ENCODE measurements at regions not wholly inside any gene's neighbourhood (a gene's known extent, or its start where the extent isn't known, plus 50 kb on each side); places are given as distances from the start of the nearest gene placed in this dataset.

DNA sequence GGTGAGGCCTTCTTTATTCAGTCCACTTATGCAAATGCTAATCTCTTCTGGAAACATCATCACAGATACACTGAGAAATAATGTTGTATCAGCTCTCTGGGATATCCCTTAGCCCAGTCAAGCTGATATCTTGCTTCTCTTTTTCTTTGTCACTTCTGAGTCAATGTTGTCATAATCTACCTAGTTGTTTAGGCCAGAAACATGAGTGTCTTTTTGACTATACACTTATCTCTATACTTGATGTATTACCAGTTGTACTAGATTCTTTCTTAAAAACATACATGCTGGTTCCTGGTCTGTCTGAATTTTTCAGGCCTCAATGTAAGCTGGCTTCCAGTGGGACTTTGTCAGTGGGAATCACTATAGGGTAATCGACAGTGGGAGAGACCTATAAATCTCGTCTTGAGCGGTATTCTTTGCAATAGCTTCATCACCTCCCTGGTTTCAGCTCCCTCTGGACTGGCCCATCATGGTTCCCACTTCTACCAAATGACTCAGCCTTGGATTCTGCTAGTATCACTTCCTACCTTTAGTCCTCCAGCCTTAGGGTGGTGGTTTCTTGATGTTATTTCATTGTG, 135.2 kb upstream of the CYYR1 start:
- Histone ChIP-seq H3K4me3 (ENCODE audit: control insufficient read depth in 2 of 3, extremely low read depth in 1 of 3, insufficient read depth in 2 of 3, low read depth in 1 of 3, low read length in 3 of 3) (no peak overlapping the region), H3K79me2 (ENCODE audit: control insufficient read depth, insufficient read depth, low read length) (no peaks in the 10 kb centered on the region), H3K36me3 (ENCODE audit: control insufficient read depth in 2 of 2, extremely low read depth in 1 of 2, insufficient read depth in 2 of 2, low read length in 2 of 2) (no peaks in the 10 kb centered on the region), H2AFZ (ENCODE audit: control insufficient read depth, low read length) (no peak overlapping the region), H4K20me1 (ENCODE audit: control insufficient read depth, extremely low read depth, insufficient read depth, low read length) (no peaks in the 10 kb centered on the region), H3K4me1 (ENCODE audit: control insufficient read depth, extremely low read depth, insufficient read depth, low read length) (no peaks in the 10 kb centered on the region), H3K4me2 (ENCODE audit: control insufficient read depth, extremely low read depth, insufficient read depth, low read depth, low read length) (no peak overlapping the region), H3K9me1 (ENCODE audit: control insufficient read depth, extremely low read depth, insufficient read depth, low read length) (no peaks in the 10 kb centered on the region), H3K9me3 (ENCODE audit: control insufficient read depth, low read depth, low read length) (no peaks in the 10 kb centered on the region), H3K27ac (ENCODE audit: control insufficient read depth, insufficient read depth, low read length) (no peak overlapping the region), H3K27me3 (ENCODE audit: control insufficient read depth, extremely low read depth, insufficient read depth, low read length) (no peaks in the 10 kb centered on the region), H3K9ac (ENCODE audit: control insufficient read depth, extremely low read depth, insufficient read depth, low read length) (no peak overlapping the region)
- dilution Hi-C loops (cut with MboI; ENCODE audit: extremely low pct_ligation_motif_present, low sequenced_read_pairs) = no loop called here
- DNase-seq (ENCODE audit: low read depth, low spot score) (no peak), FAIRE-seq (peak; percentile 41)
- TF ChIP-seq, protein P1, sequence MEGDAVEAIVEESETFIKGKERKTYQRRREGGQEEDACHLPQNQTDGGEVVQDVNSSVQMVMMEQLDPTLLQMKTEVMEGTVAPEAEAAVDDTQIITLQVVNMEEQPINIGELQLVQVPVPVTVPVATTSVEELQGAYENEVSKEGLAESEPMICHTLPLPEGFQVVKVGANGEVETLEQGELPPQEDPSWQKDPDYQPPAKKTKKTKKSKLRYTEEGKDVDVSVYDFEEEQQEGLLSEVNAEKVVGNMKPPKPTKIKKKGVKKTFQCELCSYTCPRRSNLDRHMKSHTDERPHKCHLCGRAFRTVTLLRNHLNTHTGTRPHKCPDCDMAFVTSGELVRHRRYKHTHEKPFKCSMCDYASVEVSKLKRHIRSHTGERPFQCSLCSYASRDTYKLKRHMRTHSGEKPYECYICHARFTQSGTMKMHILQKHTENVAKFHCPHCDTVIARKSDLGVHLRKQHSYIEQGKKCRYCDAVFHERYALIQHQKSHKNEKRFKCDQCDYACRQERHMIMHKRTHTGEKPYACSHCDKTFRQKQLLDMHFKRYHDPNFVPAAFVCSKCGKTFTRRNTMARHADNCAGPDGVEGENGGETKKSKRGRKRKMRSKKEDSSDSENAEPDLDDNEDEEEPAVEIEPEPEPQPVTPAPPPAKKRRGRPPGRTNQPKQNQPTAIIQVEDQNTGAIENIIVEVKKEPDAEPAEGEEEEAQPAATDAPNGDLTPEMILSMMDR (optimal IDR thresholded peaks at IDR 0.05 in 1 of 3, IDR thresholded peaks at IDR 0.05 in 1 of 3, conservative IDR thresholded peaks at IDR 0.05 in 1 of 3; ENCODE audit: extremely low read depth in 1 of 3, insufficient read depth in 2 of 3, low read length in 3 of 3) = no peak
- TF ChIP-seq EZH2 (IDR thresholded peaks at IDR 0.05; ENCODE audit: low read length) = no peak

DNA sequence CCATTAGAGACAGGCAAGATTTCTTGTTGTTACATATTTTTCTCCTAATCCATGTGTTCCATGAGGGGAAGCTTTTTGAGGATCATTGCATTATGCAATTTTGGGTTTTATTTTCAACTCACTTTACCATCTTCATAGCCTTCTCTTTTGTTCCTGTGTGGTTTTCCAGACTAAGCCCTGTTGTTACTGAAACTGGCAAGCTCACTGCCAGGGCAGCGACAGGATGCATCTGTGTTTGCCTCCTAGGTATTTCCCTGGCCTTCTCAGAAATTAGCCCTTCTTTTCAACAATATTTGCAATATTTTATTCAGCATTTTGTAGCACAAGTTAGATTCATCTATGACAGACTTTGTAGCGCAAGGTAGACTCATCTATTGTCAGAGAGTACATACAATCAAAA, 134.2 kb upstream of the CYYR1 start:
- Histone ChIP-seq H3K79me2 (ENCODE audit: control insufficient read depth, insufficient read depth, low read length) (no peaks in the 10 kb centered on the region), H3K27ac (ENCODE audit: control insufficient read depth, insufficient read depth, low read length) (no peak overlapping the region), H4K20me1 (ENCODE audit: control insufficient read depth, extremely low read depth, insufficient read depth, low read length) (no peaks in the 10 kb centered on the region), H2AFZ (ENCODE audit: control insufficient read depth, low read length) (no peak overlapping the region), H3K9me1 (ENCODE audit: control insufficient read depth, extremely low read depth, insufficient read depth, low read length) (no peaks in the 10 kb centered on the region), H3K27me3 (ENCODE audit: control insufficient read depth, extremely low read depth, insufficient read depth, low read length) (no peaks in the 10 kb centered on the region), H3K4me2 (ENCODE audit: control insufficient read depth, extremely low read depth, insufficient read depth, low read depth, low read length) (no peak overlapping the region), H3K4me1 (ENCODE audit: control insufficient read depth, extremely low read depth, insufficient read depth, low read length) (no peaks in the 10 kb centered on the region), H3K4me3 (ENCODE audit: control insufficient read depth in 2 of 3, extremely low read depth in 1 of 3, insufficient read depth in 2 of 3, low read depth in 1 of 3, low read length in 3 of 3) (no peak overlapping the region), H3K9me3 (ENCODE audit: control insufficient read depth, low read depth, low read length) (no peaks in the 10 kb centered on the region), H3K9ac (ENCODE audit: control insufficient read depth, extremely low read depth, insufficient read depth, low read length) (no peak overlapping the region), H3K36me3 (ENCODE audit: control insufficient read depth in 2 of 2, extremely low read depth in 1 of 2, insufficient read depth in 2 of 2, low read length in 2 of 2) (no peaks in the 10 kb centered on the region)
- TF ChIP-seq, protein P1 (optimal IDR thresholded peaks at IDR 0.05 in 1 of 3, IDR thresholded peaks at IDR 0.05 in 1 of 3, conservative IDR thresholded peaks at IDR 0.05 in 1 of 3; ENCODE audit: extremely low read depth in 1 of 3, insufficient read depth in 2 of 3, low read length in 3 of 3) = no peak
- no peak for TF ChIP-seq EZH2 (IDR thresholded peaks at IDR 0.05; ENCODE audit: low read length)
- dilution Hi-C loops (cut with MboI; ENCODE audit: extremely low pct_ligation_motif_present, low sequenced_read_pairs) = no loop called here
- FAIRE-seq (no peak), DNase-seq (ENCODE audit: low read depth, low spot score) (no peak)
